ENCODE measurements at regions not wholly inside any gene's neighbourhood (a gene's known extent, or its start where the extent isn't known, plus 50 kb on each side); places are given as distances from the start of the nearest gene placed in this dataset.

- TF ChIP-seq CTCF (IDR thresholded peaks at IDR 0.05; ENCODE audit: insufficient read depth, low read depth, low read length), result no peak
- ChIA-PET CTCF (no interaction called here), POLR2A (no interaction called here)
- H3K36me3 ChIP-seq (ENCODE audit: control insufficient read depth, insufficient read depth, low read length), result no peaks in the 10 kb centered on the region
- no peaks in the 10 kb centered on the region for H3K27me3 ChIP-seq (ENCODE audit: control insufficient read depth, insufficient read depth, low read length)
- no peak for DNase-seq (ENCODE audit: low read depth)
- no peak overlapping the region for H3K4me3 ChIP-seq (ENCODE audit: low read depth, low read length)
Observed at GRCh38 chr19:30148039-30148790, 206.2 kb downstream of the URI1 start.

DNA sequence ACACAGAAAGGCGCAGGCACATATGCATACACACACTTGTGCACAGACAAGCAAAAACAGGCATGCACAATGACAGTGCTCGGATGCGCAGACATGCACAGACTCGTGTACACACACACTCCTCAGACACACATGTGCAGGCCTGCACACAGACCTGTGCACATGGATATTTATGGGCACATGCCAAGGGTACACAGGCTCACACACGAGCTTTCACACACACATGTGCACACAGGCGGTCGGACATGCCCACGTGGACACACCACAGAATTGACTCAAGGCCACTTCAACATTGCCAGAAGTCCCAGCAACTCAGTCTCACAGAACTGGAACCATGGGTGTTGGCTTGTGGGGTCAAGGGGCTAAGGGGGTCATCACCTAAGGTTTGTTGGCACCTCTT is 206.8 kb downstream of the URI1 start:
- no peak for TF ChIP-seq CTCF (IDR thresholded peaks at IDR 0.05; ENCODE audit: insufficient read depth, low read depth, low read length)
- Histone ChIP-seq H3K27me3 (ENCODE audit: control insufficient read depth, insufficient read depth, low read length) (no peaks in the 10 kb centered on the region), H3K36me3 (ENCODE audit: control insufficient read depth, insufficient read depth, low read length) (no peaks in the 10 kb centered on the region), H3K4me3 (ENCODE audit: low read depth, low read length) (no peak overlapping the region)
- ChIA-PET POLR2A (no interaction called here), CTCF (no interaction called here)
- no peak for DNase-seq (ENCODE audit: low read depth)

DNA sequence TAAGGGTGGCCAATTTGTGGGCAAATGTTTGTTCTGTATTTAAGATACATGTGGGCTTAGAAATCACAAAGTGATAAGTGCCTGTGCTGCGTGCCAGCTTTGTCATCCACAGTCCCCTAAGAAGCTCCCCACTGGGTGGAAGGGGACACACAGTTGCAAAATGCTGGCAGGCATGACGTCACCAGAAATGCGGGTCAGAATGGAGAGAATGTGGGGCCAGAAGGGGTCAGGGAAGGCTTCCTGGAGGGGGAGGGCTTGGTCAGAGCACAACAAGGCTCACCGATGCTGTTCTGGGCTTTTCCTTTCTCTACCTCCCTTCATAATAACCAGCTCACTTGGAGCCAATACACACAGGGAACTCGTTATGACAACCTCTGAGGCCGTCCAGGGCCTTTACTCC is 207.3 kb downstream of the URI1 start:
- DNase-seq (ENCODE audit: low read depth), result no peak
- Histone ChIP-seq H3K27me3 (ENCODE audit: control insufficient read depth, insufficient read depth, low read length) (no peaks in the 10 kb centered on the region), H3K36me3 (ENCODE audit: control insufficient read depth, insufficient read depth, low read length) (no peaks in the 10 kb centered on the region), H3K4me3 (ENCODE audit: low read depth, low read length) (no peak overlapping the region)
- TF ChIP-seq CTCF (IDR thresholded peaks at IDR 0.05; ENCODE audit: insufficient read depth, low read depth, low read length), result no peak
- ChIA-PET POLR2A (no interaction called here), CTCF (no interaction called here)

- Histone ChIP-seq H3K4me3 (ENCODE audit: low read depth, low read length) (no peak overlapping the region), H3K27me3 (ENCODE audit: control insufficient read depth, insufficient read depth, low read length) (no peaks in the 10 kb centered on the region), H3K36me3 (ENCODE audit: control insufficient read depth, insufficient read depth, low read length) (no peaks in the 10 kb centered on the region)
- ChIA-PET POLR2A (no interaction called here), CTCF (no interaction called here)
- no peak for DNase-seq (ENCODE audit: low read depth)
- TF ChIP-seq CTCF (IDR thresholded peaks at IDR 0.05; ENCODE audit: insufficient read depth, low read depth, low read length), result no peak
Observed at GRCh38 chr19:30150626-30151025, 208.6 kb downstream of the URI1 start.

GRCh38 chr19:30151081-30151480 is 209.0 kb downstream of the URI1 start:
- TF ChIP-seq CTCF (IDR thresholded peaks at IDR 0.05; ENCODE audit: insufficient read depth, low read depth, low read length), result no peak
- POLR2A ChIA-PET, result no interaction called here
- no peak overlapping the region for H3K4me3 ChIP-seq (ENCODE audit: low read depth, low read length)
- H3K27me3 ChIP-seq (ENCODE audit: control insufficient read depth, insufficient read depth, low read length), result no peaks in the 10 kb centered on the region
- no peaks in the 10 kb centered on the region for H3K36me3 ChIP-seq (ENCODE audit: control insufficient read depth, insufficient read depth, low read length)
- DNase-seq (ENCODE audit: low read depth), result no peak
- CTCF ChIA-PET, result interaction anchor here (0.6 kb wide), 1 partner anchor 82 kb away, joined by 3 read pairs; no protein-coding TSS in a partner anchor
